Hepatic stellate cell (primary cell): ENCODE measurements at regions not wholly inside any gene's neighbourhood (a gene's known extent, or its start where the extent isn't known, plus 50 kb on each side); places are given as distances from the start of the nearest gene placed in this dataset.

Experiments used
- DNase-seq: peaks from one replicate; pipeline ENCODE4 v3.0.0; 2011; ENCODE audit warnings: low spot score

DNA sequence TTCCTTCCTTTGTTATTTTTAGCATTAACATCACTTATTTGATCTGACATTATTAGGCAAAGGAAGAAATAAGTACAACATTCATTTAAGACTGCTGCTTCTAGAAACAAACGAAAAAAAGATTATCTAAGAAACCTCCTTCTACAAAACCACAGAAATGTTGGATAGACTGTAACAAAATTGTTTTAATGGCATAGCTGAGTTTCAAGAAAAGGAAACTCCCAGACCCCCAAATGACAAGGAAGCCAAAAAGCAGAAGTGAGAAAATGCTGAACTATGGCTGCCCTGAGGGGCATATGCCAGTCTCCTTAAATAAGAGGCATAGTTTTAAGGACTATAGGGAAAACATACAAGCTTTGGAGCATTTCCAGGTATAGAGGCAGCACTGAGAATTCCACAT, 1431.6 kb upstream of the TENM3 start:
- no peak for DNase-seq

- no peak for DNase-seq
Measured at GRCh38 chr4:180812783-180813182, 1430.4 kb upstream of the TENM3 start.

DNA sequence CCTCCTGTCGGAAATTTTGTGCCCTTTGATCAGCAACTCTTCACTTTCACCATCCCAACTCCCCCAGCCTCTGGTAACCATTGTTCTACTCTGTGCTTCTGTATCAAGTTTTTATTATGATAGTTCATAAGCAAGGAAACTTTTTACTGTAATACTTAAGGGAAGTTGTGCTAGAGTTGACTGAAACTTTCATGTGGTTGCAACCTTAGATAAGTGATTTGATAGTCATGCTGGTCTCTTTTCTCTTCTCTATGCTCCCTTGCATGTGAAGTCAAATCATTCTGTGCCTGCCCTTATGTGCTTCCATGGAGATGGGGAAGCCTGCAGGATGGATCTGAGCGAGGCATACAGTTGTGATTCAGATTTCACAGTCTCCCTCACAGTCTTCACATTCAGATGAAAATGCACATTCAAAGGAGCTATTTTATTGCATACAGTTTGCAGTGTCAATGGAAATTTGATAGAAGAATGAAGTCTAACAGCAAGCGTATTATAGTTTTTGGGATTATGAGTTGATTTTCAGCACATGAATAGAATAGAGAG, 1428.3 kb upstream of the TENM3 start:
- no peak for DNase-seq

DNA sequence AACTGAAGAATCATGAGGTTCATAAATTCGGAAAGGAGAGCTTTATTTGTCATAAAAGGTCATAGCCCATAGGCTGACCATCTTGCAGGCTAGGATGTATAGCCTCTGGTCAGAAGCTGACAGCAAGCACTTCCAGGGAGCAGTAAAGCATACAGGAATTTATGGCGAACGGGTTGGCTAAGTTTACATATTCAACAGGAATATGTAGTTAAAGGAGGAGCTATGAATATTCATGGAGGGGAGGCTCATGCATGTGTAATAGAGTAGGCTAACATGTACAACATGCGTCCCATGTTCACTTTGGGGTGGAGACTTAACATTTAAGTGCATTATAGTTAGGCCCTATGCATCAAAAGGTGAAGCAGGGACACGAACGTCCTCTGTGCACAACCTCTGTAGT, 1425.7 kb upstream of the TENM3 start:
- DNase-seq: no peak

DNA sequence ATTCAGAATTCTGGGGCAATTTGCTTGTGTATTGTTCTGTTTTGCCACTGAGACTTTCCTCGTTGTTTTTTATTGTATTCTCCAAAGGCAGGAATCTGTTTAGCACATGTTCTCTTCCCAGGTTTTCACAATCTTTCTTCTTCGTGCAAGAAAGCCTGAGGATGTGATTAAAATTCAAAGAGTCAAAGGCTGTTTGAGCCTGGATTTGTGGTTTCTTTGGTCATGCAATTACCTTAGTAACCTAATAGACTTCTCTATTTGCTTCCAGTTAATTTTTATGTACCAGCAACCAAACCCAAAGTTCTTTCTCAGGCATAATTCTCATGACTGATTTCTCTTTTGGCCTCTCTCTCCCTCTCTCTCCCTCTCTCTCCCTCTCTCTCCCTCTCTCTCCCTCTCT, 1420.1 kb upstream of the TENM3 start:
- DNase-seq: no peak

DNA sequence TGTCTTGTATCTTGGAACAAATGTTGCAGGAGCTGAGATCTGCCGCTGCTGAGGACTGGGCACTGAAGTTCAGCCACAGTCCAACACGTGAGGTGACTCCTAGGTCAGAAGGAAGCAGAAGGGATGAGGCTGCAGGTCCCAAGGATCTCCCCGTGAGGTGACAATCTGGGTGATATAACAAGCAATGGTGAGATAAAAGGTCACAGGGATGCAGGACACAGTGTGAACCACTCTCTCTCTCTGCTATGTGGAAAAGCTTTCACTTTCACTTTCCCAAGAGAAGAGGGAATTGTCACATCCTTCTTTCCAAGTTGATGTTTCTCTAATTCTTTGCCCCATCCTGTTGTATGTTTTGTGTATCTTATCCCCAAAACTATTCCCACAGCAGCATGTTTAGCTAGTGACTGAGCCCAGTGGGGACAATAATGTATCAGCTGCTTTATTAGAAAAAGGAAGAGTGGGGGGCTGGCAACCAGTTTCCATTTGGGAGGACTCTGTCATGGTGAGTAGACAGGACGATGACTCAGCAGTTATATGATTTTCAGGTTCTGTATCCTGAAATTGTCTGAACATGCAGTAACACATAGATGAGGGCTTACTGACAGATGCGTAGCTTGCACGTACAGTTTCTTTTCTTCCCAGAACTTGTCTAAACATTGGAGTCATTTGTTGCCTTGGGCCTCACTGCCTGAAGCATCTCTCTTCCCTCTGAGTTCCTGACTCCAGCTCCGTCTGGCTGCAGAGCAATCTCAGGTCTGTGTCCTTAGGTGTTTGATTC, 1415.8 kb upstream of the TENM3 start:
- peak; percentile 13 for DNase-seq

DNA sequence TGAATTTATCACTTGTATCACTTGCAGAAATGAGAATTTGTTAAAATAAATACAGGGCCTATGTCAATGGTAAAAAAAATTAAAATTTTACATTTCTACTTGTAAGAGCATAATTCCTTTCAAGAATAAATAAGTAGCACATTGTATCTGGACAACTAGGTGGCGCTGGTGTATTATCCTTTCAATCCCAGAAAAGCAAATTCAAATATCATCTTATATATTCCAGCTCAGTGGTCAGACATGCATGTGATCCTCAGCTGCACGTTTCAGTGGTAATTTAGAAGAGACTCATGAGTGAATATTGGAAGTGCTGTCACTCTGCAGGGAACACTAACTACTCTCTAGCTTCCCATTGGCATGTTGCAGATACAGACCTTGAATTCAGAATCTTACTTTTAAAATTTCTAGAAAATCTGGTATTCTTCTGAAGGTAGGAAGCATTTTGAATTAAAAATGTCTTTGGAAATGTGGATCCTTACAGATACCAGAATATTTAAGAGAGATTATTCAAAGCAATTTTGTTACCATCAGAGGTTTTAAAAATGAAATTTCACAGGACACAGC, 1414.7 kb upstream of the TENM3 start:
- peak; percentile 10 for DNase-seq

DNA sequence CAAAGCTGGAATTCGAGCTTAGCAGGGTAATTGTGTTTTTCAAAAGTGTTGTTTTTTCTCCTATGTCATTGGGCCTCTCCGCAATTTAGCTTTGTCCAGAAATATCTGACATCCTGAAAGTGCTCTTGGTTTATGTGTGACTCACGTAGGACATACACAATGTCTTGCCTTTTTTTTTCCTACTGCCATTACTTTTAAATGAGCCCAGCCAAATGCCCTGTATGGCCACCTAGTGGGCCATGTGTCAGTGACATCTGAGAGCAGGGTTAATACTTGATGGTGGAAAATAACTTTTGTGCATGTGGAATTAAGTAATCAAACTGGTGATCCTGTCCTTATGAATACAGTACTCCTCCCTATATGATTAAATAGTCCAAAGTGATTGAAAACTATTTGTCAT, 1411.1 kb upstream of the TENM3 start:
- DNase-seq: no peak

DNA sequence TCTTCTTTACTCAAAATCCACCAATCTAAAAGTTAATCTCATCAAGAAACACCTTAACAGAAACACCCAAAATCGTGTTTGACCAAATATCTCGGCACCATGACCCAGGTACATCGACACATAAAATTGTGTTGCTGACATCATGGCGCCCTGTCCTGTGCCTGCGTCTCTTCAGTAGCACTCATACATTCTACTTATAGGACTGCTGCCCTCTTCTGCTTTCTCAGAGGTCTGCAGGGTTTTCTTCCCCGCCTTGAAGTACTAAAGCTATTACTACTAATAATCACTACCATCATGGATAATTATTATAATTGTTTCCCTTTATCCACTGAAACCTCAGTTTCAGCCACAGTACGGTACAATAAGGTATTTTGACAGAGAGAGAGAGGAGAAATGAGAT, 1403.1 kb upstream of the TENM3 start:
- DNase-seq: no peak

DNA sequence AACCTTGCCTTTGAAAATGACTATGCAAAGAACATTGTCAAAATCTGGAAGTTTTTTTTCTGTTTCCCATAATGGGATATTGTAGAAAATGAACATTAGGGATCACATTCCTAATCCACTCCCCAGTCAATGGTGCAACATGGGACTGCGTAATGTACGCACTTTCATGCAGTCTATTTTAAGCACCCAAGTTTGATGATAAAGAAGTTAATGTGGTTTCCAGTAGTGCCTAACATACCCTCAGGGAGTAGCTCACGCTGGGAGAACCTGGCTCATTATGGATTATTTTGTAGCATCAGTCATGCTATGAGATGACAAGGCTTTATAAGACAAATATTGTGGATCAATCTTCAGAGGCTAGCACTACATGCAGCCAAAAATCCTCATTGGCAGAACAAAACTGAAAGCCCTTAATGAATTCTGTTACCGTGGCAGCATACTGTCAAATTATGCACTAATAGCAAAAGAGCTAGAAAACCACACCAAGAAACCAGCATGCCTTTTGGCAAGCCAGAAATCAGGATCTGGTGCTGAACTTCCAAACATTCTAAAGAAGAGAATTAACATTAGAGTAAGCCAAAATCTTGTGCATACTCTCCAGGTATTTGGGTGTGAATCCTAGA, 1392.8 kb upstream of the TENM3 start:
- DNase-seq: no peak

- DNase-seq: no peak
Measured at GRCh38 chr4:180852738-180853137, 1390.5 kb upstream of the TENM3 start.

DNA sequence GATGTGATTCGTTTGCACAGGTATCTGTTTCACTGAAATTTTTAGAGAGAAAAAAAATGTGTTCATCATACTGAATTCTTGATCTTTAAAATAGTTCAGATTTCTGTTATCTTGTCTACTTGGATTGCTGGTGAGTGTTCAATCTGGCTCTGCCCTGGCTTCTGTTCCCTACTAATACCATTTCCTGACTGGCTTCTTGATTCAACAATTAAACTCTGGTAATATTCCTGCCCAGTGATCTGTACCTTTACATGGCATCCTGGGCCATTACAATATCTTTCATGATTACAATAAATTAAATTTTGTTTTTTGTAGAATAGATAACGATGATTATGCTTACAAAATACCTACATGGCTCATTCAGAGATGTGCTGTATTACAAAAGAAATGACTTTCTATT, 1388.0 kb upstream of the TENM3 start:
- no peak for DNase-seq

DNA sequence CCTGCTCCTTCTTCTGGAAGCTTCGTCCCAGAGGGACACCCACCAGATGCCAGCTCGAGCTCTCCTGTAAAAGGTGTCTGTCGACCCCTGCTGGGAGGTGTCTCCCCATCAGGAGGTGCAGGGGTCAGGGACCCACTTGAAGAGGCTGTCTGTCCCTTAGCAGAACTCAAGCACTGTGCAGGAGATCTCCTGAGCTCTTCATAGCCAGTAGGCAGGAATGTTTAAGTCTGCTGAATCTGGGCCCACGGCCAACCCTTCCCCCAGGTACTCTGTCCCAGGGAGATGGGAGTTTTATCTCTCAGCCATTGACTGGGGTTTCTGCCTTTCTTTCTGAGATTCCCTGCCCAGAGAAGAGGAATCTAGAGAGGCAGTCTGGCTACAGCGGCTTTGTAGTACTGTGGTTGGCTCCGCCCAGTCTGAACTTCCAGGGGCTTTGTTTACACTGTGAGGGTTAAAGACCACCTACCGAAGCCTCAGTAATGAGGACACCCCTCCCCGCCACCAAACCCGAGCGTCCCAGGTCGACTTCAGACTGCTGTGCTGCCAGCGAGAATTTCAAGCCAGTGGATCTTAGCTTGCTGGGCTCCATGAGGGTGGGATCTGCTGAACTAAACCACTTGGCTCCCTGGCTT, 1383.0 kb upstream of the TENM3 start:
- DNase-seq: no peak

DNA sequence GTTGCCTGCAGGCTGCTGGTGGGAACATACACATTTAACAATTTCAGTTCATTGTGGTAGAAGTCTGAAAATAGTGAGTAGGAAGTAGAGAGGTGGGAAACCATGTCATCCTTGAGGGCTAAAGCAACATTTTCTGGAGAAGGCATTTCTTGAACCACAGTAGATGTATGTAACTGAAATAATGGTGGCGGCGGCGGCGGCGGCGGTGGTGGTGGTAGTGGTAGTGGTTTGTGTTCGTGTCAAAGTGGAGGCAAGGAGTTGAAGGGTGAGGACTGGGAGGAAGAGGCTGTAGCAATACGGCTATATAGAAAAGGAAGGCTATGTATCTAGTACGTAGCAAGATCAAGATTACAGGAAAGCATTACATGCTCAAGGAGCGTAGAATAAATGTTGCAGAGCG, 1381.6 kb upstream of the TENM3 start:
- DNase-seq: no peak

DNA sequence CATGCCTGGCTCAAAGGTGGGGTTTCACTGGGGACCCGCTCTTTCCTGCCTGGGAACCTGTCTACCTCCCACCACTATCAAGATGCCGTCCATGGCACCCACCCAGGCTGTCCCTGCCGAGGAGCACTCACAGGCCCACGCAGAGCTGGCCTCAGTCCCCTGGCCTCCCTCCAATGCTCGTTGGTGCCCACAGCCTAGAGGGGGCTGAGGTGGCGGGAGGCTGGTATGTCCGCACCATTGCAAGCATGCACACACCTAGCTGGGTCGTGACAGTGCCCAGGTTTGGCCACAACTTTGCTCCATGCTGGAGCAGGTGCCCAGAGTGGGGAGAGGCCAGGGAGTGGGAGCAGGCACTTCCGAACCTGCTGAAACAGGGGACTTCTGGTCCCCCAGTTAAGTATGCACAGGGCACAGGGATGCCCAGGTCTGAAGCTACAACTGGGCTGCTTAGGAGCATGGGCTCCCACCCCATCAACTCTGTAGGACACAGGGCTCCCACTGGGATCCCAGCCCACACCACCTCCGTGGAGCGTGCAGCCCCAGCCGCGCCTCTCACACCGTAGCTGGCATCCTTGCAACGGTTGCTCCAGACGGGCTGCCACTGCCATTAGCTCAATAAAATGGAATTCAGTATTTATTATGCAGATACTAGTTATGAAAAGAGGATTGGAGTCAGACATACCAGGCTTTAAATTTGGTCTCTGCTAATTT, 1376.1 kb upstream of the TENM3 start:
- DNase-seq: no peak

DNA sequence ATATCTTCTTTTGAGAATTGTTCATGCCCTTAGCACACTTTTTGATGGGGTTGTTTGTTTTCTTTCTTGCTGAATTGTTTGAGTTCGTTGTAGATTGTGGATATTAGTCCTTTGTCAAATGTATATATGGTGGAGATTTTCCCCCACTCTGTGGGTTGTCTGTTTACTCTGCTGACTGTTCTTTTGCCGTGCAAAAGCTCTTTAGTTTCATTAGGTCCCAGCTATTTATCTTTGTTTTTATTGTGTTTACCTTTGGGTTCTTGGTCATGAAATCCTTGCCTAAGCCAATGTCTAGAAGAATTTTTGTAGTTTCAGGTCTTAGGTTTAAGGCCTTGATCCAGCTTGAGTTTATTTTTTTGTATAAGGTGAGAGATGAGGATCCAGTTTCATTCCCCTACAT, 1372.6 kb upstream of the TENM3 start:
- no peak for DNase-seq

- no peak for DNase-seq
Measured at GRCh38 chr4:180898305-180898704, 1344.9 kb upstream of the TENM3 start.

- DNase-seq: no peak
Measured at GRCh38 chr4:180900781-180901180, 1342.4 kb upstream of the TENM3 start.

DNA sequence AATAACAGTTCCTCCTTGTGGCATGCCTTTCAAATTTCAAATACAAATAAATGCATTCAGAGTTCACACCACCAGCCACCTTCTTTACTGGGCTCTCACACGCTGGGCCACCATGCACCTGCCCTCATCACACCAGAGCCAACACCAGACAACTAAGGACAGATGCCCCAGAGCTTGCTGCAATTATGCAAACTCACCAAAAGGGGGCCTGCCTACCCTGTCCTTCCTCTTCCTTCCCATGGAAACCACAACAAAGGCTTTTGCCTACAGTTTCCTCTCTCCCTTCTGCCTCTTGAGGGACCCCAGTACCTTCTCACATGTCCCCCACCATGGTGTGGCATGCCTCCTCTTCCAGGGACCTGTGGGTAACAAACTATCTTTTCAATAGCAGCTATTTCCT, 1333.9 kb upstream of the TENM3 start:
- no peak for DNase-seq

DNA sequence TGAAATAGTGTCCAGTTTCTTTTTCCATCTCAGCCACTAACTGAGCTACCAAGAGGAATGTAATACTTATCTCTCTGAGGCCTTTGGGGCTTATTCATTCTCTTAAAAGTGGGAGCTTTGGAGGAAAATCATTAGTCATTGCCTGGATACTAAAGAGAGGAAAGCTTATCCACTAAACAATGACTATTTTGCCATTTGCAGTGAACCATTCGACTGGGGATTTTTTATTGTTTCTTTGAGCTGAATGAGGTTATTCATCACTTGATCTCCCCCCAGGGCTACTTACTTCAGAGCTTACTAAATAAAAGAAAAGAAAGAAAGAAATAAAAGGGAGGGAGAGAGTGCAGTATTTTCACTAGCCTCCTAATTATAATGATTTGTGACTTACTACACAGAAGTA, 1329.5 kb upstream of the TENM3 start:
- DNase-seq: no peak

DNA sequence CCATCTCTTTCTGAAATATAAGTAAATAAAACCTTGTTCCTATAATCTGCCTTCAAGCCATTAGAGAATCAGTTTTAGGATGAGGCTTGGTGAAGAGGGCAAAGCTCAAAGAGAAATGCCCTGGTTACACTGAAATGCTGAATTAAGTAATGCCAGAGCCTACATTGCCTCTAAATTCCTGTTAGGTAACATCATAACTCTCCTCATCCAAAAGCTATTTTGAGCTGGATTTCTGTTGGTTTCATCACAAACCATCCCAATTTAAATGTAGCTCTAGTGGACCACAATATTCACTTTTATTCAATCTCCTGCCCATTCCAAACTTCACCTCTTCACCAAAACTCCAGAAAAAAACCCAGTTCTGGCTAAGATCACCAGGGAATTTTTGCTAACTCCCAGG, 1319.7 kb upstream of the TENM3 start:
- DNase-seq: no peak

- DNase-seq: no peak
Measured at GRCh38 chr4:180925805-180926204, 1317.4 kb upstream of the TENM3 start.
